ENCODE measurements at regions not wholly inside any gene's neighbourhood (a gene's known extent, or its start where the extent isn't known, plus 50 kb on each side); places are given as distances from the start of the nearest gene placed in this dataset.

GRCh38 chr4:149116806-149117205, 674.6 kb upstream of the NR3C2 start:
- TF ChIP-seq ISL1 (CRISPR knock-in tag; IDR thresholded peaks at IDR 0.05) (no peak), ARNTL (CRISPR knock-in tag; IDR thresholded peaks at IDR 0.05; ENCODE audit: borderline replicate concordance, low read depth) (no peak), ZC3H10 (CRISPR knock-in tag; IDR thresholded peaks at IDR 0.05) (no peak), RARB (CRISPR knock-in tag; IDR thresholded peaks at IDR 0.05) (no peak), SNAI2 (CRISPR knock-in tag; IDR thresholded peaks at IDR 0.05) (no peak), BACH2 (CRISPR knock-in tag; IDR thresholded peaks at IDR 0.05; ENCODE audit: borderline replicate concordance) (no peak), POU6F1 (CRISPR knock-in tag; IDR thresholded peaks at IDR 0.05; ENCODE audit: borderline replicate concordance, low read depth) (no peak), PATZ1 (CRISPR knock-in tag; IDR thresholded peaks at IDR 0.05; ENCODE audit: borderline replicate concordance) (no peak), CREB5 (CRISPR knock-in tag; IDR thresholded peaks at IDR 0.05; ENCODE audit: low read depth) (no peak), ZFP3 (CRISPR knock-in tag; IDR thresholded peaks at IDR 0.05) (no peak), ZFP30 (CRISPR knock-in tag; IDR thresholded peaks at IDR 0.05) (no peak)
